RWPE2 (cell line): ENCODE measurements at regions not wholly inside any gene's neighbourhood (a gene's known extent, or its start where the extent isn't known, plus 50 kb on each side); places are given as distances from the start of the nearest gene placed in this dataset.

Experiments
- ATAC-seq: fragments of 200-7000 bp; cut with Tn5 transposase; 3 replicates; pipeline ENCODE4 v1.9.1; 2021; ENCODE audit warnings: low read depth
- DNase-seq: peaks from one replicate; pipeline ENCODE4 v3.0.0-alpha.2; 2020; ENCODE audit warnings: low spot score
- H3K27ac ChIP-seq: fragments of 450-650 bp; 2 replicates; pipeline ENCODE4 v1.5.1; 2017; ENCODE audit warnings: mild to moderate bottlenecking; ENCODE audit not compliant: poor library complexity, severe bottlenecking
- H3K27me3 ChIP-seq: fragments of 250-450 bp; sonication (Bioruptor Pico); 2 replicates; pipeline ENCODE4 v1.5.1; 2021; ENCODE audit warnings: mild to moderate bottlenecking, moderate library complexity; ENCODE audit not compliant: insufficient read depth, poor library complexity, severe bottlenecking
- H3K36me3 ChIP-seq: fragments of 250-450 bp; sonication (Bioruptor Pico); 2 replicates; pipeline ENCODE4 v1.5.1; 2020; ENCODE audit warnings: low read depth, mild to moderate bottlenecking, moderate library complexity
- H3K4me1 ChIP-seq: fragments of 250-450 bp; sonication (Bioruptor Pico); 2 replicates; pipeline ENCODE4 v1.5.1; 2021; ENCODE audit warnings: mild to moderate bottlenecking, moderate library complexity; ENCODE audit not compliant: insufficient read depth, poor library complexity, severe bottlenecking
- H3K4me3 ChIP-seq: fragments of 250-450 bp; sonication (Bioruptor Pico); 2 replicates; pipeline ENCODE4 v1.5.1; 2021; ENCODE audit warnings: mild to moderate bottlenecking, moderate library complexity; ENCODE audit not compliant: severe bottlenecking
- H3K9me3 ChIP-seq: fragments of 250-450 bp; sonication (Bioruptor Pico); 2 replicates; pipeline ENCODE4 v1.5.1; 2021; ENCODE audit warnings: mild to moderate bottlenecking, moderate library complexity; ENCODE audit not compliant: severe bottlenecking
- TF ChIP-seq, protein P1 (sequence below): fragments of 450-650 bp; IDR thresholded peaks from one replicate; pipeline ENCODE4 v1.5.1; 2017; ENCODE audit warnings: mild to moderate bottlenecking, moderate library complexity; ENCODE audit not compliant: poor library complexity, severe bottlenecking

DNA sequence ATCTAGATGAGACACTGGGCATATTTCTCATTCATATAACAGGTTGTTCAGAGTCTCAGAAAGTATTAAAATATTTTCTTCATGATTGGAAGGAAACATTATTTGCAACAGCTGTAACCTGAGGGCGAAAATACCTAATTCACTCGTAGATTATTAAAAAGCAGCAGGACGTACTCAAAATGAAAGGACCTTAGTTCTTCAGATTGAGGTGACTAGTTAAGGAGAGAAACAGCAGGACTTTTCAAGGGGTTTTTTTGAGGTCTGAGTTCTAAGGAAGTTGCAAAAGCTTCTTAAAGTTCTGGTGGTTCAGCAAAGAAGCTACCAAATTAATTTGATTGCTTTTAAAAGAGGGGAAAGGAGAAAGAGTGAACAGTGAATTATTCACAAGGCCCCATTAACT lies 174.9 kb downstream of the TMEM161B start:
- Histone ChIP-seq H3K27ac (no peak overlapping the region), H3K4me3 (no peak overlapping the region), H3K9me3 (no peaks in the 10 kb centered on the region), H3K4me1 (no peaks in the 10 kb centered on the region), H3K27me3 (no peaks in the 10 kb centered on the region), H3K36me3 (0 out of 2 replicates have a peak, but pooled peaks cover 3% of the 10 kb centered on the region)
- TF ChIP-seq, protein P1, sequence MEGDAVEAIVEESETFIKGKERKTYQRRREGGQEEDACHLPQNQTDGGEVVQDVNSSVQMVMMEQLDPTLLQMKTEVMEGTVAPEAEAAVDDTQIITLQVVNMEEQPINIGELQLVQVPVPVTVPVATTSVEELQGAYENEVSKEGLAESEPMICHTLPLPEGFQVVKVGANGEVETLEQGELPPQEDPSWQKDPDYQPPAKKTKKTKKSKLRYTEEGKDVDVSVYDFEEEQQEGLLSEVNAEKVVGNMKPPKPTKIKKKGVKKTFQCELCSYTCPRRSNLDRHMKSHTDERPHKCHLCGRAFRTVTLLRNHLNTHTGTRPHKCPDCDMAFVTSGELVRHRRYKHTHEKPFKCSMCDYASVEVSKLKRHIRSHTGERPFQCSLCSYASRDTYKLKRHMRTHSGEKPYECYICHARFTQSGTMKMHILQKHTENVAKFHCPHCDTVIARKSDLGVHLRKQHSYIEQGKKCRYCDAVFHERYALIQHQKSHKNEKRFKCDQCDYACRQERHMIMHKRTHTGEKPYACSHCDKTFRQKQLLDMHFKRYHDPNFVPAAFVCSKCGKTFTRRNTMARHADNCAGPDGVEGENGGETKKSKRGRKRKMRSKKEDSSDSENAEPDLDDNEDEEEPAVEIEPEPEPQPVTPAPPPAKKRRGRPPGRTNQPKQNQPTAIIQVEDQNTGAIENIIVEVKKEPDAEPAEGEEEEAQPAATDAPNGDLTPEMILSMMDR = no peak
- ATAC-seq (no peak), DNase-seq (no peak)

DNA sequence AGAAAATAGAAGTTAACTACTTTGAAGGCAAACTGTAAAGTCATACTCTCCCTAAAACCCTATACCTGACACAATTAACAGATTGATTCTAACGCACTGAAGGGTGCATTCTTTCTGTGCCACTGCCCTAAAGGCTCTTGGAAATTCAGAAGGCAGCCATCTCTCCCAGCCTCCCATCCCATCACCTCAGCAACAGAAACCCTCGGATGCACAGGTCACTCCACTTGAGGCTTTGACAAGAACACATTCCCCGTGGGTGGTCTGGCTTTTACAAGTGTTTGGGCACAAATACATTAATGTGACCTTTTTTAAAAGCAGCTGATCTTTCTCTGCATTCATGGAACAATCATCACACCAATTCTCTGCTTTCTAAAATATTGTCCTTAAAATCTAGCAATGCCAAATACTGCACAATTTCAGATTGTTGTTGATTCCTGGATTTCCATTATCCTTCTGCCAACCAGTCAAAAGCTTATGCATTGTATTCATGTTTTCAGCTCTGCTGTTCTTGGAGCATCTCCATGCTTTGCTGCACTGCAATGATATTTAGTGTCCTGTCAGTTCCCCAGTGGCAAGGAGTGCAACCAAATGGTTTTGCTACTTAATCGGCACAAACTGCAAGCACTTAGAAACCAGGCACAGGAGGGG lies 175.6 kb downstream of the TMEM161B start:
- no peaks in the 10 kb centered on the region for H3K4me1 ChIP-seq
- no peaks in the 10 kb centered on the region for H3K9me3 ChIP-seq
- no peak overlapping the region for H3K4me3 ChIP-seq
- H3K27me3 ChIP-seq = no peaks in the 10 kb centered on the region
- 0 out of 2 replicates have a peak, but pooled peaks cover 3% of the 10 kb centered on the region for H3K36me3 ChIP-seq
- H3K27ac ChIP-seq = no peak overlapping the region
- DNase-seq (no peak), ATAC-seq (no peak)
- TF ChIP-seq, protein P1 = no peak

DNA sequence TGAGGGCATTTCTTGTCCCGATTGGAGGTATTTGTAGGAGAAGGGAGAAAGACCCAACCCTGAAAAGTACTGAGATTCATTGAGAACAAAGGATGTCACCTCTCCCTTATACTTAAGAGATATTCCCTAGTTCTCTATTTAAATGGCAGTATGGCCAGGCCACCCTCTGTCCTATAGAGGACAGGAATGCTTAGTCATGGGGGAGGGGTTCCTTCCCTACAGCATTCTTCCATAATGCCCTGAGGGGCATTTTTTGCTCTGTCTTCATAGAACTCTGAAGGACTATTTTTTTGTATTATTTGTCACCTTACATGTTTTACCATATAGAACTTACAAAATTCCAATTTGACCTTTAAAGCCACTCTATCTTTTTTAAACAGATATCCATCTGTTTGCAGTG lies 176.3 kb downstream of the TMEM161B start:
- DNase-seq (no peak), ATAC-seq (no peak)
- H3K36me3 ChIP-seq = 0 out of 2 replicates have a peak, but pooled peaks cover 3% of the 10 kb centered on the region
- no peaks in the 10 kb centered on the region for H3K9me3 ChIP-seq
- no peaks in the 10 kb centered on the region for H3K4me1 ChIP-seq
- no peak overlapping the region for H3K27ac ChIP-seq
- TF ChIP-seq, protein P1 = no peak
- H3K4me3 ChIP-seq = no peak overlapping the region
- no peaks in the 10 kb centered on the region for H3K27me3 ChIP-seq

DNA sequence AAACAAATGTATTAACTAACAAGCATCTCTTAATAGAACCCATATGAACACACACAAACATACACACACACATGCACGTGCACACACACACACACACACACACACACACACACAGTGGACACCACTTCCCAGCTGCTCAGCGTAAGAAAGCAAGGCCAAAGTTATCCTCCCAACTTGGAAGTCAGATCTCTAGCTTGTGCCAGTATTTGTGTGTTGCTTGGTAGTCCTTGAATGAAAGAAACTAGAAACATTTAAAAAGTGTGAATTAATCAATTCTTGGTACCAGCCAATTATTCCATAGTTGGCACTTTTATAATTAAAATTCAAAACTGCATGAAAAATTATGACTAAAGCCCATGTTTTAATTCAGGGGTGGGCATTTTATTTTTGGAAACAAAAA lies 178.1 kb downstream of the TMEM161B start:
- no peaks in the 10 kb centered on the region for H3K4me1 ChIP-seq
- H3K9me3 ChIP-seq = no peaks in the 10 kb centered on the region
- TF ChIP-seq, protein P1 = no peak
- no peaks in the 10 kb centered on the region for H3K27me3 ChIP-seq
- H3K4me3 ChIP-seq = no peak overlapping the region
- no peak overlapping the region for H3K27ac ChIP-seq
- ATAC-seq (no peak), DNase-seq (no peak)
- H3K36me3 ChIP-seq = 0 out of 2 replicates have a peak, but pooled peaks cover 3% of the 10 kb centered on the region

DNA sequence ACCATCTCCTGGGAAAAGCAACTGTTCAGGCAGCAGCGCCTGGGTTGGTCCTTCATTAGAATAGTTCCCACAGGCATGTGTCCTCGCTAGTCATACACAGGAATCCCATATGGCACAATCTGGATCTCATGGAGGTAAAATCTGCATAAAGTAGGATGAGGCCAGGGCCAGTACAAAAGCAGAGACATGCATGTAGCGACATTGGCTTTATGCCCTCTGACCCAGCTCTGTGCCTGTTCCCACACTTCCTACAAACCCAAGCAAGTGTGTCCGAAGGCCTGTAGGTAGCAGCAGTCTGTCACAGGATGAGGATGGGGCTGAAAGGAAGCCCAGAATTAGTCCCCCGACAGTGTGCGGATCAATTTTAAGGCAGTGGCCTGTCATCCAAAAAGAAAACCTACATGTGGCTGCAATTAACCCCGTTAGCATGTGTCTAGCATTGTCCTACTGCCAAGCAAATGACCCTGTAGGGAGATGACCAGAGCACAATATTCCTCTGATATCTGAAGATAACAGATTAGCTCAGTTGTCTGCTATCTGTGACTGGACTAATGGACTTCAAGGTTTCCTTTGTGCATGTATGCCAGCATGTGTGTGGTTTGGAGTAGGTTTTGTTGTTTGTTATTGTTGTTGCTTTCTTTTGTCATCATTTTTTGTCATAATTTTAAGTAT lies 178.8 kb downstream of the TMEM161B start:
- Histone ChIP-seq H3K9me3 (no peaks in the 10 kb centered on the region), H3K27me3 (no peaks in the 10 kb centered on the region), H3K4me1 (no peaks in the 10 kb centered on the region), H3K36me3 (0 out of 2 replicates have a peak, but pooled peaks cover 3% of the 10 kb centered on the region), H3K27ac (no peak overlapping the region), H3K4me3 (no peak overlapping the region)
- TF ChIP-seq, protein P1 = no peak
- no peak for DNase-seq
- peak; percentile 36; the same call in 1 of the 3 replicates for ATAC-seq
